AG04450 (cell line): ENCODE measurements at regions not wholly inside any gene's neighbourhood (a gene's known extent, or its start where the extent isn't known, plus 50 kb on each side); places are given as distances from the start of the nearest gene placed in this dataset.

Experiments used
- CTCF ChIA-PET: fragments of 300-600, 350-600 bp; formaldehyde crosslinking; extraction: SDS; loops from one replicate; lab custom pipeline; 2022; ENCODE audit warnings: antibody characterized with exemption, inconsistent platforms; lab: Charles Lee
- POLR2A ChIA-PET: fragments of 350-600 bp; formaldehyde crosslinking; extraction: SDS; loops from one replicate; lab custom pipeline; 2021; ENCODE audit warnings: antibody characterized with exemption, inconsistent platforms; lab: Yijun Ruan, JAX
- DNase-seq: peaks from one replicate; pipeline ENCODE4 v3.0.0-alpha.2; 2011; ENCODE audit warnings: low read depth, low spot score
- H3K27ac ChIP-seq: one replicate; pipeline ENCODE4 v1.5.1; 2012; ENCODE audit warnings: low read depth, low read length, control low read depth
- H3K27me3 ChIP-seq: one replicate; pipeline ENCODE4 v1.6.0; 2012; ENCODE audit warnings: low read length; ENCODE audit not compliant: control insufficient read depth, insufficient read depth
- H3K4me3 ChIP-seq: 2 replicates; pipeline ENCODE4 v1.5.1; 2011; ENCODE audit warnings: mild to moderate bottlenecking, low read depth, low read length, control low read depth
- H3K9me3 ChIP-seq: 2 replicates; pipeline ENCODE4 v1.5.1; 2012; ENCODE audit warnings: low read length; ENCODE audit not compliant: control insufficient read depth, insufficient read depth
- TF ChIP-seq, protein P1 (sequence below): IDR thresholded peaks from 2 replicates; pipeline ENCODE4 v1.5.1; 2011; ENCODE audit warnings: low read depth, low read length, control low read depth, inconsistent platforms

DNA sequence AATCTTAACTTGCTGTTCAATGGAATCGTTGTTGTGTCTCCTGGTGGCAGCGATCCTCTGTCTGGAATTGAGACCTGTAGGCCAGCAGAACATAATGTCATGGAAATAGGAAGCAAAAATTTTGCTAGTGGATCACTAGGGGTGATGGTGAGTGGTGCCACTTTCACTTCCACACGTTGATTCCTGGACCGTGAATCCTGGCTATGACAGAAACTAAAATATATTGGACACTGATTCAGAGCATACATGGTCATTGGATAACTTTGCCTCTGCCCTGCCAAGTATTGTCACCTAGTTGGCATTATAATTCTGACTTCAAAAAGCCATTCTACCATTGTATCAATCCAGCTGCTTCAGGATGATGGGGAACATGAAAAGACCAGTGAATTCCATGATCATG, 353.2 kb downstream of the IRX1 start:
- DNase-seq = no peak
- POLR2A ChIA-PET = no interaction called here
- CTCF ChIA-PET = no interaction called here
- Histone ChIP-seq H3K9me3 (peaks cover 26% of the 10 kb centered on the region), H3K27ac (no peak overlapping the region), H3K27me3 (no peaks in the 10 kb centered on the region), H3K4me3 (no peak overlapping the region)
- TF ChIP-seq, protein P1, sequence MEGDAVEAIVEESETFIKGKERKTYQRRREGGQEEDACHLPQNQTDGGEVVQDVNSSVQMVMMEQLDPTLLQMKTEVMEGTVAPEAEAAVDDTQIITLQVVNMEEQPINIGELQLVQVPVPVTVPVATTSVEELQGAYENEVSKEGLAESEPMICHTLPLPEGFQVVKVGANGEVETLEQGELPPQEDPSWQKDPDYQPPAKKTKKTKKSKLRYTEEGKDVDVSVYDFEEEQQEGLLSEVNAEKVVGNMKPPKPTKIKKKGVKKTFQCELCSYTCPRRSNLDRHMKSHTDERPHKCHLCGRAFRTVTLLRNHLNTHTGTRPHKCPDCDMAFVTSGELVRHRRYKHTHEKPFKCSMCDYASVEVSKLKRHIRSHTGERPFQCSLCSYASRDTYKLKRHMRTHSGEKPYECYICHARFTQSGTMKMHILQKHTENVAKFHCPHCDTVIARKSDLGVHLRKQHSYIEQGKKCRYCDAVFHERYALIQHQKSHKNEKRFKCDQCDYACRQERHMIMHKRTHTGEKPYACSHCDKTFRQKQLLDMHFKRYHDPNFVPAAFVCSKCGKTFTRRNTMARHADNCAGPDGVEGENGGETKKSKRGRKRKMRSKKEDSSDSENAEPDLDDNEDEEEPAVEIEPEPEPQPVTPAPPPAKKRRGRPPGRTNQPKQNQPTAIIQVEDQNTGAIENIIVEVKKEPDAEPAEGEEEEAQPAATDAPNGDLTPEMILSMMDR = no peak

DNA sequence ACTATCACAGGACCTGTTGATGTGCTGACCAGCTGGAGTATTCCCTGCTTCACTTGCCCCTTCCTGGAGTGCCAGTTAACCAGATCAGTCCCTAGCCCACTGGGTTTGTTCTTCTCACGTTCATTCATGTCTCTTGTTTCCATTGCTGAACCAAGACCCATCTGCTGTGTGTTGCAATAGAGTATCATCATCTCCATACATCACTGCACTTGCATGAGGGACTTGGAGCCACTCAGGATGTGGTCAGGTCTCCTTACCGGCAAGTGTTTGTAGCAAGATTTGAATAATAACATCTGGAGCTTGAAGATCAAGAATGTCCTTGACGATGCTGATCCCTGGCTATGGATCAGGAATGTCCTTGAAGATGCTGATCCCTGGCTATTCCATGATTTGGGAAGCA, 358.6 kb downstream of the IRX1 start:
- H3K27ac ChIP-seq = no peak overlapping the region
- DNase-seq = no peak
- no peaks in the 10 kb centered on the region for H3K27me3 ChIP-seq
- no peak overlapping the region for H3K4me3 ChIP-seq
- TF ChIP-seq, protein P1 = no peak
- peaks cover 35% of the 10 kb centered on the region; the same call in 1 of the 2 replicates for H3K9me3 ChIP-seq
- ChIA-PET POLR2A (no interaction called here), CTCF (no interaction called here)

DNA sequence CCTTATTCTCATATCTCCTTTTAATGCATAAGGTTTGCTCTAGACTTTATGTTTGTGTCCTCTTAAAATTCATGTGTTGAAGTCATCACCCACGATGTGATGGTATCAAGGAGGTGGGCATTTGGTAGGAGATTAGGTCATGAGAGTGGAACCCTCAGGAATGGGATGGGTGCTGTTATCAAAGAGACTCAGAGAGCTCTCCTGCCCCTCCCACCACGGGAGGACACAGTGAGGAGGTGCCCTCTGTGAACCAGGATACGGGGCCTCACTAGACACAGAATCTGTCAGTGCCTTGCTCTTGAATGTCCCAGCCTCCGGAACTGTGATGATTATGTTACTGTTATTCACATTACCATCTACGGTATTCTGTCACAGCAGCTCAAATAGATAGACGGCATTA, 359.0 kb downstream of the IRX1 start:
- no peak overlapping the region for H3K4me3 ChIP-seq
- no peaks in the 10 kb centered on the region for H3K27me3 ChIP-seq
- TF ChIP-seq, protein P1 = no peak
- ChIA-PET CTCF (no interaction called here), POLR2A (no interaction called here)
- H3K9me3 ChIP-seq = peaks cover 39% of the 10 kb centered on the region; the same call in 1 of the 2 replicates
- no peak overlapping the region for H3K27ac ChIP-seq
- DNase-seq = no peak

DNA sequence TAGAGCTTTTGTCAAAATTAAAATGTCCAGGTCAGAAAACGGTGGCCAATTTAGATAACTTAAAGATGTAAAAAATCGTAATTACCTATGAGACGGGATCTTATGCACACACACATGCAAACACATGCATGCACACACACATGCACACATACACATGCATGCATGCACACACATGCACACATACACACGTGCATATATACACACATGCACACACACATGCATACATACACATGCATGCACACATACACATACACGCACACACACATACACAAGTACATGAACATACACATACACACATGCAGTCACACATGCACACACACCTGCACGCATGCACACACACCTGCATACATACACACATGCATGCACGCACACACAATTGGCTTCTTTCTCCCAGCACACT, 362.0 kb downstream of the IRX1 start:
- TF ChIP-seq, protein P1 = no peak
- H3K27ac ChIP-seq = no peak overlapping the region
- DNase-seq = no peak
- H3K9me3 ChIP-seq = peaks cover 48% of the 10 kb centered on the region
- ChIA-PET POLR2A (no interaction called here), CTCF (no interaction called here)
- no peak overlapping the region for H3K4me3 ChIP-seq
- H3K27me3 ChIP-seq = no peaks in the 10 kb centered on the region

DNA sequence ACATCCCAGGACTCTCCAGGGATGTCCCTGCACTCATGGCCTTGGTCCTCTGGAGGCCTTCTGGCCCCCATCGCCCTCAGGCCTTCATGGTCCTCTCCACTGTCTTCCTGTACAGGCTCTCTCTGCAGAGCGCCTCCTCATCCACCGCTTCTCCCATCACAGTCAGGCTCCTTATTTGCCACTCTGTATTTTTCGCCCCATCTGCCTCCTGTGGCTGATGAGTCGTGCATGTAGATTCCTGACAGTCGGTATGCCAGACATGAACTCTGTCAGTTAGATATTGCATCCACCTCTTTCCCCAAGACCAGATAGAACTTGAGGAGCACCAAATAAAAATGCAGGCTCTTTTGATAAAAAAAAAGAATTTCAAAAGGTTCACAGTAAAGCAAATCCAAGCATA, 362.8 kb downstream of the IRX1 start:
- Histone ChIP-seq H3K27ac (no peak overlapping the region), H3K9me3 (peaks cover 53% of the 10 kb centered on the region), H3K4me3 (no peak overlapping the region), H3K27me3 (no peaks in the 10 kb centered on the region)
- no peak for DNase-seq
- ChIA-PET CTCF (no interaction called here), POLR2A (no interaction called here)
- TF ChIP-seq, protein P1 = no peak
